Sigmoid colon (tissue), 4 donors: ENCODE measurements at regions not wholly inside any gene's neighbourhood (a gene's known extent, or its start where the extent isn't known, plus 50 kb on each side); places are given as distances from the start of the nearest gene placed in this dataset.

Source experiments
- EP300 ChIP-seq, 4 donors: sonication (generic); formaldehyde crosslinking; IDR thresholded peaks; one replicate each; pipeline ENCODE4 v1.6.1; 2017; ENCODE audit warnings: antibody characterized with exemption in 4 of 4
- POLR2A ChIP-seq, 2 donors: fragments of 450-650 bp; IDR thresholded peaks; one replicate each; pipeline ENCODE4 v1.6.1; 2016; ENCODE audit warnings: antibody characterized with exemption in 2 of 2, mild to moderate bottlenecking in 2 of 2, moderate library complexity in 2 of 2
- POLR2AphosphoS5 ChIP-seq, 4 donors: sonication (generic); formaldehyde crosslinking; IDR thresholded peaks; one replicate each; pipeline ENCODE4 v1.6.1; 2017; ENCODE audit warnings: antibody characterized with exemption in 4 of 4
- TF ChIP-seq, protein P1 (sequence below), 4 experiments: fragments of 450-650 bp in 3 of 4; fragments of 200-600 bp in 1 of 4; IDR thresholded peaks; one replicate each; pipeline ENCODE4 v1.5.1; 2016 to 2019; ENCODE audit warnings: antibody characterized with exemption in 4 of 4, mild to moderate bottlenecking in 3 of 4, moderate library complexity in 2 of 4

DNA sequence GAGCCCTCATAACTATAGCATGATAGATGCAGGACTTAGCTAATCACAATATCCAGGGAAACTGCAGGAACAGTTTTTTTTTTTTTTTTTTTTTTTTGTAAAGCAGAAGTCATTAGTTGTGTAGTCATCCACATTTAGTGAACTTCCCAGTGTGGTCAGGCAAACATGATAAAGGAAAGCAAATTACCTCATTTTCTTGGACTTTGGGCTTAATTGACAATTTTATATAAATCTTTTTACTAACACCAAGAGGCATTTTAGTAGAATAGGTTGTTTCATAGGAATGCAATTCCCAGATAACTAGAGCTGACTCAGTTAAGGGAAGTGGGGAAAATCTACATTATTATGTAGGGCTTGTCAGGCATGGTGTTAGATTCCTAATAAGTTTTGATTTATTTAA, 142.7 kb upstream of the GCFC2 start:
- TF ChIP-seq, protein P1, sequence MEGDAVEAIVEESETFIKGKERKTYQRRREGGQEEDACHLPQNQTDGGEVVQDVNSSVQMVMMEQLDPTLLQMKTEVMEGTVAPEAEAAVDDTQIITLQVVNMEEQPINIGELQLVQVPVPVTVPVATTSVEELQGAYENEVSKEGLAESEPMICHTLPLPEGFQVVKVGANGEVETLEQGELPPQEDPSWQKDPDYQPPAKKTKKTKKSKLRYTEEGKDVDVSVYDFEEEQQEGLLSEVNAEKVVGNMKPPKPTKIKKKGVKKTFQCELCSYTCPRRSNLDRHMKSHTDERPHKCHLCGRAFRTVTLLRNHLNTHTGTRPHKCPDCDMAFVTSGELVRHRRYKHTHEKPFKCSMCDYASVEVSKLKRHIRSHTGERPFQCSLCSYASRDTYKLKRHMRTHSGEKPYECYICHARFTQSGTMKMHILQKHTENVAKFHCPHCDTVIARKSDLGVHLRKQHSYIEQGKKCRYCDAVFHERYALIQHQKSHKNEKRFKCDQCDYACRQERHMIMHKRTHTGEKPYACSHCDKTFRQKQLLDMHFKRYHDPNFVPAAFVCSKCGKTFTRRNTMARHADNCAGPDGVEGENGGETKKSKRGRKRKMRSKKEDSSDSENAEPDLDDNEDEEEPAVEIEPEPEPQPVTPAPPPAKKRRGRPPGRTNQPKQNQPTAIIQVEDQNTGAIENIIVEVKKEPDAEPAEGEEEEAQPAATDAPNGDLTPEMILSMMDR (IDR thresholded peaks at IDR 0.05), result no peak
- TF ChIP-seq POLR2A (IDR thresholded peaks at IDR 0.05), result no peak
- TF ChIP-seq EP300 (IDR thresholded peaks at IDR 0.05), result no peak
- TF ChIP-seq POLR2AphosphoS5 (IDR thresholded peaks at IDR 0.05), result no peak
